ENCODE measurements at regions not wholly inside any gene's neighbourhood (a gene's known extent, or its start where the extent isn't known, plus 50 kb on each side); places are given as distances from the start of the nearest gene placed in this dataset.
"Not testable (repeated sequence)": the region's sequence is repeated elsewhere in the genome, so short reads cannot be mapped to it uniquely, and the experiment has no call there.

GRCh38 chr12:29891792-29892191 lies 108.0 kb upstream of the TMTC1 start:
- in situ Hi-C loops (cut with MboI), result no loop called here
- no peaks in the 10 kb centered on the region for H4K20me1 ChIP-seq (ENCODE audit: insufficient read depth)

GRCh38 chr12:29889737-29890136 lies 106.0 kb upstream of the TMTC1 start:
- Histone ChIP-seq H3K4me3 (no peak overlapping the region), H3K9me3 (ENCODE audit: low read depth) (no peaks in the 10 kb centered on the region), H3K79me2 (ENCODE audit: insufficient read depth) (no peaks in the 10 kb centered on the region), H3K4me1 (ENCODE audit: insufficient read depth) (no peaks in the 10 kb centered on the region), H4K20me1 (ENCODE audit: insufficient read depth) (no peaks in the 10 kb centered on the region), H3K36me3 (ENCODE audit: low read depth) (no peaks in the 10 kb centered on the region), H3F3A (ENCODE audit: insufficient read depth) (no peaks in the 10 kb centered on the region), H3K9me2 (ENCODE audit: insufficient read depth) (no peaks in the 10 kb centered on the region), H3K27me3 (replicated peaks; ENCODE audit: insufficient read depth) (no peaks in the 10 kb centered on the region), H3K9ac (no peak overlapping the region), H2AFZ (no peak overlapping the region), H3K27ac (no peak overlapping the region), H3K4me2 (ENCODE audit: unreplicated experiment) (no peak overlapping the region)
- WGBS, 2 experiments (ENCODE audit: low coverage in 1 of 2, low lambda C conversion rate in 2 of 2, missing lambda C conversion rate in 2 of 2), result 48% methylated on average over 5 of the region's 5 CpGs
- TF ChIP-seq EZH2phosphoT487 (IDR thresholded peaks at IDR 0.05; ENCODE audit: insufficient read depth, low read depth) (no peak), EZH2 (IDR thresholded peaks at IDR 0.05; ENCODE audit: insufficient read depth, poor library complexity, severe bottlenecking) (no peak)
- peak; percentile 53 for DNase-seq
- in situ Hi-C loops (cut with MboI), result no loop called here

More at GRCh38 chr12:29891792-29892191, 108.0 kb upstream of the TMTC1 start:
- DNase-seq, result no peak
- no peaks in the 10 kb centered on the region for H3K36me3 ChIP-seq (ENCODE audit: low read depth)
- H3K27ac ChIP-seq, result no peak overlapping the region
- H3K9me3 ChIP-seq (ENCODE audit: low read depth), result no peaks in the 10 kb centered on the region
- no peaks in the 10 kb centered on the region for H3F3A ChIP-seq (ENCODE audit: insufficient read depth)
- H3K4me2 ChIP-seq (ENCODE audit: unreplicated experiment), result no peak overlapping the region
- H3K4me3 ChIP-seq, result no peak overlapping the region
- H3K4me1 ChIP-seq (ENCODE audit: insufficient read depth), result no peaks in the 10 kb centered on the region
- H2AFZ ChIP-seq, result no peak overlapping the region
- no peaks in the 10 kb centered on the region; the same call in 1 of the 2 replicates for H3K27me3 ChIP-seq (replicated peaks; ENCODE audit: insufficient read depth)
- 42 to 49% methylated on average over 3 of the region's 3 CpGs for WGBS, 2 experiments (ENCODE audit: low coverage in 1 of 2, low lambda C conversion rate in 2 of 2, missing lambda C conversion rate in 2 of 2)
- no peaks in the 10 kb centered on the region for H3K9me2 ChIP-seq (ENCODE audit: insufficient read depth)
- TF ChIP-seq EZH2 (IDR thresholded peaks at IDR 0.05; ENCODE audit: insufficient read depth, poor library complexity, severe bottlenecking), result no peak
- no peak for TF ChIP-seq EZH2phosphoT487 (IDR thresholded peaks at IDR 0.05; ENCODE audit: insufficient read depth, low read depth)
- no peaks in the 10 kb centered on the region for H3K79me2 ChIP-seq (ENCODE audit: insufficient read depth)
- H3K9ac ChIP-seq, result no peak overlapping the region

- Histone ChIP-seq H3K79me2 (ENCODE audit: insufficient read depth) (no peaks in the 10 kb centered on the region), H3K9ac (no peak overlapping the region), H3F3A (ENCODE audit: insufficient read depth) (no peaks in the 10 kb centered on the region), H4K20me1 (ENCODE audit: insufficient read depth) (no peaks in the 10 kb centered on the region), H3K27me3 (replicated peaks; ENCODE audit: insufficient read depth) (no peaks in the 10 kb centered on the region; the same call in 1 of the 2 replicates), H3K9me2 (ENCODE audit: insufficient read depth) (no peaks in the 10 kb centered on the region), H3K36me3 (ENCODE audit: low read depth) (no peaks in the 10 kb centered on the region), H3K4me3 (no peak overlapping the region), H3K4me2 (ENCODE audit: unreplicated experiment) (no peak overlapping the region), H3K27ac (no peak overlapping the region), H2AFZ (no peak overlapping the region), H3K4me1 (ENCODE audit: insufficient read depth) (no peaks in the 10 kb centered on the region), H3K9me3 (ENCODE audit: low read depth) (no peaks in the 10 kb centered on the region)
- TF ChIP-seq EZH2phosphoT487 (IDR thresholded peaks at IDR 0.05; ENCODE audit: insufficient read depth, low read depth), result no peak
- TF ChIP-seq EZH2 (IDR thresholded peaks at IDR 0.05; ENCODE audit: insufficient read depth, poor library complexity, severe bottlenecking), result no peak
- 88 to 89% methylated on average over 12 to 21 of the region's 21 CpGs for WGBS, 2 experiments (ENCODE audit: low coverage in 1 of 2, low lambda C conversion rate in 2 of 2, missing lambda C conversion rate in 2 of 2)
- in situ Hi-C loops (cut with MboI), result no loop called here
- DNase-seq, result no peak
These were observed 105.0 kb upstream of the TMTC1 start for GRCh38 chr12:29888777-29889176.

DNA sequence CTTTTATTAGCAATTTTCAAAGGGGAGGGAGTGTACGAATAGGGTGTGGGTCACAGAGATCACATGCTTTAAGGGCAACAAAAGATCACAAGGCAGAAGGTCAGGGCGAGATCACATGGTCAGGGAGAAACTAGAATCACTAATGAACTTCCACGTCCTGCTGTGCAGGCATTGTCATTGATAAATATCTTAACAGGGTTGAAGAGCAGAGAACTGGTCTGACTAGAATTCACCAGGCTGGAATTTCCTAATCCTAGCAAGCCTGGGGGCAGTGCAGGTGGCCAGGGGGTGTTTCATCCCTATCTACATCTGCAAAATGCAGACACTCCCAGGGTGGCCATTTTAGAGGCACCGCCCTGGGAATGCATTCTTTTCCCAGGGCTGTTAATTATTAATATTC lies 101.2 kb upstream of the TMTC1 start:
- in situ Hi-C loops (cut with MboI); H3K9me2 ChIP-seq (ENCODE audit: insufficient read depth); H3K9ac ChIP-seq; H3K27me3 ChIP-seq (replicated peaks; ENCODE audit: insufficient read depth); H3K4me1 ChIP-seq (ENCODE audit: insufficient read depth); H3K9me3 ChIP-seq (ENCODE audit: low read depth); H3K27ac ChIP-seq; DNase-seq; H3F3A ChIP-seq (ENCODE audit: insufficient read depth); H3K36me3 ChIP-seq (ENCODE audit: low read depth); H4K20me1 ChIP-seq (ENCODE audit: insufficient read depth); H2AFZ ChIP-seq; H3K4me2 ChIP-seq (ENCODE audit: unreplicated experiment); H3K4me3 ChIP-seq; H3K79me2 ChIP-seq (ENCODE audit: insufficient read depth): not testable (repeated sequence)
- WGBS, 2 experiments (ENCODE audit: low coverage in 1 of 2, low lambda C conversion rate in 2 of 2, missing lambda C conversion rate in 2 of 2), result 37 to 51% methylated on average over 4 of the region's 4 CpGs

DNA sequence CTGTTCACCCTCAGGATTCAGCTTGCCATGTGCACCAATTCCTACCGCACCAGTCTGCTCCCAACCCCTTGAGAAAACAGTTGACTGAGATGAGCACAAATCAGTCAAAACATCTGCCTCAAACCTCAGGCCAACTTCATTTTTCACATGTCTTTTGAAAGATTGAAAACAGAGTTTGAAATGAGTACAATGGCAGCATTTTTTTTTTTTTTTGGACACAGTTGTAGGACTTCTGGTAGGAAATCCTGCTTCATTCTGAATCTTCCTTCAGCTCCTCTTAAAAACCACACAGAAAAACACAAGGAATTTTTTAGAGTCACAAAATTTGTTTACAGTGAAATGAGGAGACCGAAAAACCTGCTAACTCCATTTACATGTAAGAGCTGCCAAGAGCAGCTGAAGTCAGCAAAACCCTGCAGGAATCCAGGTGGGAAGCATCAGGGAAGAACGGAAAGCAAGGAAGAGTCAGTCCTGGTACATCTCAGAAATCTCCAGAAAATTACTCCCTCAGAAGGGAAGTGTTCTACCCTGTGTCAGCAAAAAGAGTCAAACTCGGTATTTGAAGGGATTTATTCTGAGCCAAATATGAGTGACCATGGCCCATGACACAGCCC lies 100.3 kb upstream of the TMTC1 start:
- no peaks in the 10 kb centered on the region for H3K36me3 ChIP-seq (ENCODE audit: low read depth)
- no peaks in the 10 kb centered on the region; the same call in 1 of the 2 replicates for H3K27me3 ChIP-seq (replicated peaks; ENCODE audit: insufficient read depth)
- in situ Hi-C loops (cut with MboI), result no loop called here
- H3K9me3 ChIP-seq (ENCODE audit: low read depth), result no peaks in the 10 kb centered on the region
- no peaks in the 10 kb centered on the region for H4K20me1 ChIP-seq (ENCODE audit: insufficient read depth)
- no peaks in the 10 kb centered on the region for H3K4me1 ChIP-seq (ENCODE audit: insufficient read depth)
- no peak overlapping the region for H3K9ac ChIP-seq
- no peaks in the 10 kb centered on the region for H3F3A ChIP-seq (ENCODE audit: insufficient read depth)
- no peaks in the 10 kb centered on the region for H3K9me2 ChIP-seq (ENCODE audit: insufficient read depth)
- H3K79me2 ChIP-seq (ENCODE audit: insufficient read depth), result no peaks in the 10 kb centered on the region
- H3K27ac ChIP-seq, result no peak overlapping the region
- H3K4me2 ChIP-seq (ENCODE audit: unreplicated experiment), result no peak overlapping the region
- no peak overlapping the region for H3K4me3 ChIP-seq
- no peak for TF ChIP-seq EZH2 (IDR thresholded peaks at IDR 0.05; ENCODE audit: insufficient read depth, poor library complexity, severe bottlenecking)
- TF ChIP-seq EZH2phosphoT487 (IDR thresholded peaks at IDR 0.05; ENCODE audit: insufficient read depth, low read depth), result no peak
- DNase-seq, result no peak
- no peak overlapping the region for H2AFZ ChIP-seq
- WGBS, 2 experiments (ENCODE audit: low coverage in 1 of 2, low lambda C conversion rate in 2 of 2, missing lambda C conversion rate in 2 of 2), result 3 to 5% methylated on average over 4 of the region's 4 CpGs
